ENCODE measurements at regions not wholly inside any gene's neighbourhood (a gene's known extent, or its start where the extent isn't known, plus 50 kb on each side); places are given as distances from the start of the nearest gene placed in this dataset.

GRCh38 chr16:74020095-74020670 is 276.4 kb upstream of the PSMD7 start:
- no peaks in the 10 kb centered on the region for H3K9me3 ChIP-seq (ENCODE audit: control insufficient read depth, low read depth, low read length)
- H3K27ac ChIP-seq (ENCODE audit: low read length): no peak overlapping the region
- WGBS (ENCODE audit: insufficient coverage, low lambda C conversion rate): no CpG with 5 or more reads among the region's 4 CpGs
- H3K4me1 ChIP-seq (ENCODE audit: control insufficient read depth, insufficient read depth, low read length): no peaks in the 10 kb centered on the region
- H3K36me3 ChIP-seq (ENCODE audit: control insufficient read depth, insufficient read depth, low read length): no peaks in the 10 kb centered on the region
- H3K4me3 ChIP-seq (ENCODE audit: low read length): no peak overlapping the region
- no peaks in the 10 kb centered on the region for H3K27me3 ChIP-seq (ENCODE audit: control insufficient read depth, insufficient read depth, low read length)
- no peak for DNase-seq

- no peaks in the 10 kb centered on the region for H3K9me3 ChIP-seq (ENCODE audit: control insufficient read depth, low read depth, low read length)
- WGBS (ENCODE audit: insufficient coverage, low lambda C conversion rate): 100% methylated on average over 1 of the region's 3 CpGs
- H3K27me3 ChIP-seq (ENCODE audit: control insufficient read depth, insufficient read depth, low read length): no peaks in the 10 kb centered on the region
- H3K27ac ChIP-seq (ENCODE audit: low read length): no peak overlapping the region
- no peak for DNase-seq
- no peak overlapping the region for H3K4me3 ChIP-seq (ENCODE audit: low read length)
- H3K4me1 ChIP-seq (ENCODE audit: control insufficient read depth, insufficient read depth, low read length): no peaks in the 10 kb centered on the region
- no peaks in the 10 kb centered on the region for H3K36me3 ChIP-seq (ENCODE audit: control insufficient read depth, insufficient read depth, low read length)
Observed at GRCh38 chr16:74019612-74020011, 277.0 kb upstream of the PSMD7 start.

- Histone ChIP-seq H3K4me3 (ENCODE audit: low read length) (no peak overlapping the region), H3K4me1 (ENCODE audit: control insufficient read depth, insufficient read depth, low read length) (no peaks in the 10 kb centered on the region), H3K27me3 (ENCODE audit: control insufficient read depth, insufficient read depth, low read length) (no peaks in the 10 kb centered on the region), H3K27ac (ENCODE audit: low read length) (no peak overlapping the region), H3K36me3 (ENCODE audit: control insufficient read depth, insufficient read depth, low read length) (no peaks in the 10 kb centered on the region), H3K9me3 (ENCODE audit: control insufficient read depth, low read depth, low read length) (no peaks in the 10 kb centered on the region)
- DNase-seq: no peak
Observed at GRCh38 chr16:74015953-74016352, 280.7 kb upstream of the PSMD7 start.

GRCh38 chr16:73998707-73999106 is 297.9 kb upstream of the PSMD7 start:
- Histone ChIP-seq H3K27ac (ENCODE audit: low read length) (no peak overlapping the region), H3K9me3 (ENCODE audit: control insufficient read depth, low read depth, low read length) (no peaks in the 10 kb centered on the region), H3K4me1 (ENCODE audit: control insufficient read depth, insufficient read depth, low read length) (no peaks in the 10 kb centered on the region), H3K36me3 (ENCODE audit: control insufficient read depth, insufficient read depth, low read length) (no peaks in the 10 kb centered on the region), H3K4me3 (ENCODE audit: low read length) (no peak overlapping the region), H3K27me3 (ENCODE audit: control insufficient read depth, insufficient read depth, low read length) (no peaks in the 10 kb centered on the region)
- DNase-seq: no peak
- WGBS (ENCODE audit: insufficient coverage, low lambda C conversion rate): 100% methylated on average over 1 of the region's 2 CpGs

- DNase-seq: no peak
- no peaks in the 10 kb centered on the region for H3K36me3 ChIP-seq (ENCODE audit: control insufficient read depth, insufficient read depth, low read length)
- no peaks in the 10 kb centered on the region for H3K9me3 ChIP-seq (ENCODE audit: control insufficient read depth, low read depth, low read length)
- 87% methylated on average over 4 of the region's 4 CpGs for WGBS (ENCODE audit: insufficient coverage, low lambda C conversion rate)
- no peak overlapping the region for H3K27ac ChIP-seq (ENCODE audit: low read length)
- H3K27me3 ChIP-seq (ENCODE audit: control insufficient read depth, insufficient read depth, low read length): no peaks in the 10 kb centered on the region
- H3K4me3 ChIP-seq (ENCODE audit: low read length): no peak overlapping the region
- H3K4me1 ChIP-seq (ENCODE audit: control insufficient read depth, insufficient read depth, low read length): no peaks in the 10 kb centered on the region
Observed at GRCh38 chr16:73997971-73998370, 298.6 kb upstream of the PSMD7 start.

GRCh38 chr16:73997340-73997711 is 299.3 kb upstream of the PSMD7 start:
- no peaks in the 10 kb centered on the region for H3K9me3 ChIP-seq (ENCODE audit: control insufficient read depth, low read depth, low read length)
- no peaks in the 10 kb centered on the region for H3K36me3 ChIP-seq (ENCODE audit: control insufficient read depth, insufficient read depth, low read length)
- H3K4me1 ChIP-seq (ENCODE audit: control insufficient read depth, insufficient read depth, low read length): no peaks in the 10 kb centered on the region
- no peak overlapping the region for H3K4me3 ChIP-seq (ENCODE audit: low read length)
- no peak for DNase-seq
- H3K27me3 ChIP-seq (ENCODE audit: control insufficient read depth, insufficient read depth, low read length): no peaks in the 10 kb centered on the region
- WGBS (ENCODE audit: insufficient coverage, low lambda C conversion rate): 49% methylated on average over 2 of the region's 3 CpGs
- no peak overlapping the region for H3K27ac ChIP-seq (ENCODE audit: low read length)

- no peaks in the 10 kb centered on the region for H3K4me1 ChIP-seq (ENCODE audit: control insufficient read depth, insufficient read depth, low read length)
- DNase-seq: peak in 1 of 2 donors; percentile 4
- 93% methylated on average over 3 of the region's 11 CpGs for WGBS (ENCODE audit: insufficient coverage, low lambda C conversion rate)
Observed at GRCh38 chr16:73996624-73997339, 299.8 kb upstream of the PSMD7 start.

GRCh38 chr16:73993878-73994277 is 302.7 kb upstream of the PSMD7 start:
- H3K36me3 ChIP-seq (ENCODE audit: control insufficient read depth, insufficient read depth, low read length): no peaks in the 10 kb centered on the region
- no peak overlapping the region for H3K4me3 ChIP-seq (ENCODE audit: low read length)
- no peak overlapping the region for H3K27ac ChIP-seq (ENCODE audit: low read length)
- whole genome bisulfite sequencing (ENCODE audit: insufficient coverage, low lambda C conversion rate): 60% methylated on average over 1 of the region's 1 CpG
- DNase-seq: no peak
- H3K27me3 ChIP-seq (ENCODE audit: control insufficient read depth, insufficient read depth, low read length): no peaks in the 10 kb centered on the region
- H3K9me3 ChIP-seq (ENCODE audit: control insufficient read depth, low read depth, low read length): no peaks in the 10 kb centered on the region
- no peaks in the 10 kb centered on the region for H3K4me1 ChIP-seq (ENCODE audit: control insufficient read depth, insufficient read depth, low read length)

More at GRCh38 chr16:73996624-73997339, 299.8 kb upstream of the PSMD7 start:
- H3K27me3 ChIP-seq (ENCODE audit: control insufficient read depth, insufficient read depth, low read length): no peaks in the 10 kb centered on the region
- H3K27ac ChIP-seq (ENCODE audit: low read length): no peak overlapping the region
- no peaks in the 10 kb centered on the region for H3K9me3 ChIP-seq (ENCODE audit: control insufficient read depth, low read depth, low read length)
- no peaks in the 10 kb centered on the region for H3K36me3 ChIP-seq (ENCODE audit: control insufficient read depth, insufficient read depth, low read length)
- H3K4me3 ChIP-seq (ENCODE audit: low read length): no peak overlapping the region

GRCh38 chr16:73978407-73978784 is 318.2 kb upstream of the PSMD7 start:
- DNase-seq: no peak
- 92% methylated on average over 2 of the region's 5 CpGs for WGBS (ENCODE audit: insufficient coverage, low lambda C conversion rate)
- H3K36me3 ChIP-seq (ENCODE audit: control insufficient read depth, insufficient read depth, low read length): no peaks in the 10 kb centered on the region
- no peak overlapping the region for H3K4me3 ChIP-seq (ENCODE audit: low read length)
- no peaks in the 10 kb centered on the region for H3K4me1 ChIP-seq (ENCODE audit: control insufficient read depth, insufficient read depth, low read length)
- H3K27me3 ChIP-seq (ENCODE audit: control insufficient read depth, insufficient read depth, low read length): no peaks in the 10 kb centered on the region
- peaks cover 5% of the 10 kb centered on the region for H3K9me3 ChIP-seq (ENCODE audit: control insufficient read depth, low read depth, low read length)
- no peak overlapping the region for H3K27ac ChIP-seq (ENCODE audit: low read length)

- Histone ChIP-seq H3K9me3 (ENCODE audit: control insufficient read depth, low read depth, low read length) (peaks cover 5% of the 10 kb centered on the region), H3K4me3 (ENCODE audit: low read length) (no peak overlapping the region), H3K36me3 (ENCODE audit: control insufficient read depth, insufficient read depth, low read length) (no peaks in the 10 kb centered on the region), H3K27me3 (ENCODE audit: control insufficient read depth, insufficient read depth, low read length) (no peaks in the 10 kb centered on the region), H3K27ac (ENCODE audit: low read length) (no peak overlapping the region), H3K4me1 (ENCODE audit: control insufficient read depth, insufficient read depth, low read length) (no peaks in the 10 kb centered on the region)
- 80% methylated on average over 2 of the region's 3 CpGs for WGBS (ENCODE audit: insufficient coverage, low lambda C conversion rate)
- no peak for DNase-seq
Observed at GRCh38 chr16:73976644-73977043, 320.0 kb upstream of the PSMD7 start.

- DNase-seq: no peak
- no CpG with 5 or more reads among the region's 4 CpGs for WGBS (ENCODE audit: insufficient coverage, low lambda C conversion rate)
- no peaks in the 10 kb centered on the region for H3K4me1 ChIP-seq (ENCODE audit: control insufficient read depth, insufficient read depth, low read length)
- no peak overlapping the region for H3K27ac ChIP-seq (ENCODE audit: low read length)
- H3K4me3 ChIP-seq (ENCODE audit: low read length): no peak overlapping the region
- no peaks in the 10 kb centered on the region for H3K36me3 ChIP-seq (ENCODE audit: control insufficient read depth, insufficient read depth, low read length)
- H3K27me3 ChIP-seq (ENCODE audit: control insufficient read depth, insufficient read depth, low read length): no peaks in the 10 kb centered on the region
- peaks cover 4% of the 10 kb centered on the region for H3K9me3 ChIP-seq (ENCODE audit: control insufficient read depth, low read depth, low read length)
Observed at GRCh38 chr16:73973174-73973573, 323.4 kb upstream of the PSMD7 start.

Data from large intestine (tissue), 3 donors.